Suppressor macrophage (primary cell): ENCODE measurements at regions not wholly inside any gene's neighbourhood (a gene's known extent, or its start where the extent isn't known, plus 50 kb on each side); places are given as distances from the start of the nearest gene placed in this dataset.
"Not testable (repeated sequence)": the region's sequence is repeated elsewhere in the genome, so short reads cannot be mapped to it uniquely, and the experiment has no call there.

Experiments used
- DNase-seq, 4 experiments: peaks; one replicate each; pipeline ENCODE4 v3.0.0-alpha.2; 2020 to 2022

GRCh38 chr7:4527988-4528636, 154.0 kb upstream of the FOXK1 start:
- no peak for DNase-seq

GRCh38 chr7:4531236-4531635, 150.9 kb upstream of the FOXK1 start:
- no peak for DNase-seq

DNA sequence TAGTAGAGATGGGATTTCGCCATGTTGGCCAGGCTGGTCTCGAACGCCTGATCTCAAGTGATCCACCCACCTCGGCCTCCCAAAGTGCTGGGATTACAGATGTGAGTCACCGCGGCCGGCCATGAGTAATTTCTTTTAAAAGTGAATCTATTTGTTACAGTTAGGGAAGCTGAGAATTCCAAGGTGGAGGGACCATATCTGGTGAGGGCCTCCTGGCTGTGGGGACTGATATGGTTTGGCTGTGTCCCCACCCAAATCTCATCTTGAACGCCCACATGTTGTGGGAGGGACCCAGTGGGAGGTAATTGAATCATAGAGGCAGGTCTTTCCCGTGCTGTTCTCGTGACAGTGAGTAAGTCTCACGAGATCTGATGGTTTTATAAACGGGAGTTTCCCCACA, 148.8 kb upstream of the FOXK1 start:
- not testable (repeated sequence) for DNase-seq

- DNase-seq: no peak
Observed at GRCh38 chr7:4549681-4550080, 132.4 kb upstream of the FOXK1 start.

GRCh38 chr7:4550117-4550516, 132.0 kb upstream of the FOXK1 start:
- DNase-seq: no peak

DNA sequence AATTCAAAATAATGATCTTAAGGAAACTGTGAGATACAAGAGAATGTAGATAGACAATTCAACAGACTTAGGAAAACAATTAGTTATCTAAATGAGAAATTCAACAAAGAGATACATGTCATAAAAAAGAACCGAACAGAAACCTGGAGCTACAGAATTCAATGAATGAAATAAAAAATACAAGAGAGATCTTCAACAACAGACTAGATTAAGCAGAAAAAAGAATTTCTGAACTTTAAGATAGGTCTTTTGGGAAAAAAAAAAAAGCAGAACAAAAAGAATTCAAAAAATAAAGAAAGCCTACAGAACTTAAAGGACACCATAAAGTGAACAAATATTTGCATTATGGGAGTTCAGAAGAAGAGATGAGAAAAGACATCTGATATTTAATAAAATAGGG, 129.1 kb upstream of the FOXK1 start:
- no peak for DNase-seq

DNA sequence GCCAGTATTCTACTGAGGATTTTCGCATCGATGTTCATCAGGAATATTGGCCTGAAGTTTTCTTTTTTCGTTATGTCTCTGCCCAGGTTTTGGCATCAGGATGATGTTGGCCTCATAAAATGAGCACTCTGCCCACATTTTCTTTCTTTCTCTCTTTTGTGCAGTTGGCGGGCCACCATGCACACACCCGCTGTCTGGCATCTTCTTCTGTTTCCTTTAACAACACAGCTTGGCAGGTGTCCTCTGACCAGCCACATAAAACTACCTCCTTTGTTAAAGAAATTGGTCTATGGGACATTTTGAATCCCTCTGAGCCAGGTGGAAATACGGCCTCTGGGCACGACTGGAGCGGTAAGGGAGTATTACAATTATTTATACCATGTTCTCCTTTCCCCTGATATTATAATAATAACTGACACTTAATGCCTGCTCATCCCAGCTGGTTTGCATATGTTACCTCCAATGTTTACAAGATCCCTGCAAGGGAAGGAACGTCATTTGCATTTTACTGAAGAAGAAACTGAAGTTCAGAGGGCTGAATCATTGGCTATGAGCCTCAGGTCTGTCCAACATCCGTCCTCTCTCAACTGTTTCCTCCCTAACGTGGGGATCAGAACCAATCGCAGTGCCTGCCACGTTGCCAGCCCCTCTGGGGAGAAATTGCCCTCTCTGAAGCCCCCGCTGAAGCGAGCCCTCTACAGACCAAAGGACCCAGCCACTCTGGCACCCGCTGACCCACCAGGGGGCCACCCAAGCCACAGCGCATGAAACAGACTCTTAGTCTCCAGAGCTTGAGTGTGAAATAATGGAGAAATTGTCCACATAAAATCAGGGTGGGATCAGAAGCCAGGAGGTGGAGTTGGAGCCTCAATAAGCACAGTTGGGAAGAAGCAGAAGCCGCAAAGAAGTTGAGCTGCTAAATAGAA, 125.0 kb upstream of the FOXK1 start:
- DNase-seq: no peak

DNA sequence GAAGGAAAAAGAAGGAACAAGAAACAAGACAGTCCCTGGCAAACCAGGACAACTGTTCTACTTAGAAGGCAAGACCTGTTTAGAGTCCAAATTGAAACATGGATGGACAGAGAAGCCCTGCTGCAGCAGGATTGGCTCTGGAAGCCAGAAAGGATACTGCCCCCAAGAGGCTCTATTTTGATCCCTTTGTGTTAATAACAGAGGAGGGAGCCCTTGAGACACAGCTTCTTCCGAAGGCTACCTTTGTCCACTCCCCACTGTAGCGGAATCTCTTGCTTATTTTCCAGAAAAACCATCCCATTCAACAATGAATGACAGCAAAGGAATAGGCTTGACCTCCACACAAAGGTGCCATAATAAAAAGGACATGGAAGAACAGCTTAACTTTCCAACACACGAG, 120.3 kb upstream of the FOXK1 start:
- DNase-seq: no peak

GRCh38 chr7:4566714-4567113, 115.4 kb upstream of the FOXK1 start:
- DNase-seq: no peak

DNA sequence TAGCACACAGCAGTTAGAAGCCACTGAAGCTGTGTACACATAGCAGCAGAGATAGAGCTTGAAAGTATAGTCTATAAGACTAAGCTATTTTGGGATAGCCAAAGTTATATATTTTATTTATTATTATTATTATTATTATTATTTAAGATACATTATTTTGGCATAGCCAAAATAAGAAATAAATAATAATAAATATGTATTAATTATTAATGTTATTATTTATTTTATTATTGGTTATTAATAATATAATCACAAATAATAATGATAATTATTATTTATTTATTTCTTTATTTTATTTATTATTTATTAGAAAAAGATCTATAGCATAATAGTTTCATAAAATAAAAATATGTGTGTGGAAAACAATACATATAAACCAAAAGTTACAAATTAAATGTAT, 107.2 kb upstream of the FOXK1 start:
- no peak for DNase-seq

GRCh38 chr7:4575254-4575653, 106.8 kb upstream of the FOXK1 start:
- DNase-seq: no peak

DNA sequence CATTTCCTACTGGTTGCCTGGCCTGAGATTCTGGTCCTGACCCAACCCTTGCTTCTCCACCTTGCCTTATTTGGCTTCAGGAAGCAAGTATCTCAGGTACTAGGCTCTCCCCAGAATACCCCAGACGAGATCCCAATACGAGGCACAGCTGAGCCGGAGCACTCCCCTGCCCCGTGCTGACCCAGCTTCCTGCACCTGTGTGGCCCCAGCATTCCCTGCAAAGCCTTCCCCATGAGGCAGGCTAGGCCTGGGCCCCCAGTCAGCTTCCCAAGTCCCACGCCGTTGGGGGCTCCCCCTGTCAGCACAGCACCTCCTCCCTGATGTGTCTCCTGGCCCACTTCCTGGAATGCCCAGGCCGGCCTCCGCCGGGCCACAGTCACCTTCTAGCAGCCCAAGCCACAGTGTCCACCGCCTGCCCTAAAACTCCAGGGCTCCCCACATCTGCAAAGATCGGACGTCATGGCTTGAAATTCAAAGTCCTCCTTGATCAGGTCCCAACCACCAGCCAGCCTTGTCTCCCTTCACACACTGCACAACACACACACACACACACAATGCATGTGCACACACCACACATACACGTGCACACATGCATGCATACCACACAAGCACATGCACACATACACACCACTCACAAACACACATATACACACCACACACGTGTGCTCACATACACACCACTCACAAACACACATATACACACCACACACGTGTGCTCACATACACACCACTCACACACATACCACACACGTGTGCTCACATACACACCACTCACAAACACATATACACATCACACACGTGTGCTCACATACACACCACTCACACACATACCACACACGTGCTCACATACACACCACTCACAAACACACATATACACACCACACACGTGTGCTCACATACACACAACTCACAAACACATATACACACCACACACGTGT, 78.9 kb upstream of the FOXK1 start:
- no peak for DNase-seq

GRCh38 chr7:4603843-4604231, 78.3 kb upstream of the FOXK1 start:
- DNase-seq: no peak

- no peak for DNase-seq
Observed at GRCh38 chr7:4604456-4604940, 77.6 kb upstream of the FOXK1 start.

GRCh38 chr7:4606797-4607196, 75.3 kb upstream of the FOXK1 start:
- DNase-seq: no peak

GRCh38 chr7:4607311-4607729, 74.8 kb upstream of the FOXK1 start:
- DNase-seq: no peak

DNA sequence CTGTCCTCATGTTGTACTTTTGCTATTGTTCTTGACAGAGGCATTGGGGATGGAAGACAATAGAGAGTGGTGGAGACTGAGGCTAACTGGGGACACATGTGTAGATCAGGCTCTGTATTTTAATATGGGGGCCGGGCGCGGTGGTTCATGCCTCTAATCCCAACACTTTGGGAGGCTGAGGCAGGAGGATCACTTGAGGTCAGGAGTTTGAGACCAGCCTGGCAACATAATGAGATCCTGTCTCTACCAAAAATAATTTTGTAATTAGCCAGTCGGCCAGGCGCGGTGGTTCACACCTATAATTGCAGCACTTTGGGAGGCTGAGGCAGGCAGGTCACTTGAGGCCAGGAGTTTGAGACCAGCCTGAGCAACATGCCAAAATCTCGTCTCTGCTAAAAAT, 72.5 kb upstream of the FOXK1 start:
- DNase-seq: not testable (repeated sequence)

GRCh38 chr7:4610768-4611467, 71.2 kb upstream of the FOXK1 start:
- peak; percentile 76 to 87 (median 79) for DNase-seq

DNA sequence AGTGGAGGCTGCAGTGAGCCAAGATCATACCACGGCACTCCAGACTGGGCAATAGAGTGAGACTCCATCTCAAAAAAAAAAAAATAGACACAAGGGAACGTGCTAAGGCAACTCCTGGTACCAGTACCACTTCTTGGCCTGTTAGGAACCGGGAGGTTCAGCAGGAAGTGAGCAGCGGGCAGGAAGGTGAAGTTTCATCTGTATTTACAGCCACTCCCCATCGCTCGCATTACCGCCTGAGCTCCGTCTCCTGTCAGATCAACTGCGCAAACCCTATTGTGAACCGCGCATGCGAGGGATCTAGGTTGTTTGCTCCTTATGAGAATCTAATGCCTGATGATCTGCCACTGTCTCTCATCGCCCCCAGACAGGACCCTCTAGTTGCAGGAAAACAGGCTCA, 69.9 kb upstream of the FOXK1 start:
- no peak for DNase-seq

DNA sequence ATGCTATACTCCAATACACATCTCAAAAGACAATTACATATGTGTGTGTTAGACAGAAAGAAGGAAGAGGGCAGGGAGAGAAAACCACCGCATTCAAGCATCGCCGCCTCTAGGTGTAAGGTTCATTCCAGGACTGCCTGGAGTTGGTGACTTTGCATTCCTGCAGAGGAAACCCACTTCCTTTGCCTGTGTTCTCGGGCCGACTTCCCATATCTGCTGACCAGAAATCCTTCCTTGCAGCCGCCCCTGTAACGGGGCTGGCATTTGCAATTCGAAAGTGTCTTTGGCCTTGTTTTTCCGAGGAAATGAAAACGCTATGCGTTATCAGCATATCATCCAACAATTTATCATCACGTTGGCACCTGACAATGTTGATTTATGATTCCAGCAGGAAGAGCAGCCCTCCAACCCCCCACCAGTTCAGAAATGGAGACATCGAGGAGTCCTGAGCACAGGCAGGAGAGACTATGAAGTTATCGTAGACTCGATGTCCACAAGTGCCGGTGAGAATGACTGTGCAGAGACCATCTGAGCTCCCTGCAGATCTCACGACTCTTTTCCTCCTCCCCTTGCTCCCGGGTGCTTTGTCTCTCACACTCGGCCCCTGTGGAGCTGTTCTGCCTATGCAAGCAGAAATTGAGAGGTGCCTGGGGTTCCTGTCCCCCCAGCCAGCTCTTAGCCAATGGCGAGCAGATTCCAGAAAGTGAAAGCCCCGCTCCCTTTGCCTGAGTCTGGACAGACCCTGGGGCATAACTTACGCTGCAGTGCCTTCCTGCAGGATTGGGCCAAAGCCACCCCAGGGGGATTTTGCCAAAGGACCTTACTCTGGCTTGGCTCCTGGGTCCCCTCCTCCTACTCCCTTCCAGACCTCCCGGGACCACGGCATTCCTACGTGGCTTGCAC, 68.9 kb upstream of the FOXK1 start:
- peak; percentile 53 to 70 (median 64) for DNase-seq
